ENCODE measurements at regions not wholly inside any gene's neighbourhood (a gene's known extent, or its start where the extent isn't known, plus 50 kb on each side); places are given as distances from the start of the nearest gene placed in this dataset.
A peak's percentile ranks its signal among the peaks of the same experiment; 100 is the strongest.

- no peak for DNase-seq (ENCODE audit: low read depth)
- no peaks in the 10 kb centered on the region for H3K9me3 ChIP-seq (ENCODE audit: control insufficient read depth, low read length)
- H3K4me1 ChIP-seq (ENCODE audit: control insufficient read depth, insufficient read depth, low read length): peaks cover 3% of the 10 kb centered on the region
- no peaks in the 10 kb centered on the region for H3K27me3 ChIP-seq (replicated peaks; ENCODE audit: control insufficient read depth, insufficient read depth, low read length)
- H3K36me3 ChIP-seq (ENCODE audit: control insufficient read depth, insufficient read depth, low read length, severe bottlenecking): no peaks in the 10 kb centered on the region
- no peak overlapping the region for H3K4me3 ChIP-seq (ENCODE audit: low read length)
- H3K9ac ChIP-seq (ENCODE audit: low read length): no peak overlapping the region
Observed at GRCh38 chr13:71254384-71254783, 612.6 kb downstream of the DACH1 start.

- Histone ChIP-seq H3K36me3 (ENCODE audit: control insufficient read depth, insufficient read depth, low read length, severe bottlenecking) (no peaks in the 10 kb centered on the region), H3K27me3 (replicated peaks; ENCODE audit: control insufficient read depth, insufficient read depth, low read length) (no peaks in the 10 kb centered on the region), H3K4me1 (ENCODE audit: control insufficient read depth, insufficient read depth, low read length) (peaks cover 3% of the 10 kb centered on the region), H3K9me3 (ENCODE audit: control insufficient read depth, low read length) (no peaks in the 10 kb centered on the region), H3K4me3 (ENCODE audit: low read length) (peak overlapping the region; percentile 39), H3K9ac (ENCODE audit: low read length) (no peak overlapping the region)
- DNase-seq (ENCODE audit: low read depth): peak; percentile 8
Observed at GRCh38 chr13:71252184-71252704, 614.8 kb downstream of the DACH1 start.

- H3K9ac ChIP-seq (ENCODE audit: low read length): no peak overlapping the region
- no peak overlapping the region for H3K4me3 ChIP-seq (ENCODE audit: low read length)
- peaks cover 3% of the 10 kb centered on the region for H3K4me1 ChIP-seq (ENCODE audit: control insufficient read depth, insufficient read depth, low read length)
- no peak for DNase-seq (ENCODE audit: low read depth)
- no peaks in the 10 kb centered on the region for H3K36me3 ChIP-seq (ENCODE audit: control insufficient read depth, insufficient read depth, low read length, severe bottlenecking)
- H3K27me3 ChIP-seq (replicated peaks; ENCODE audit: control insufficient read depth, insufficient read depth, low read length): no peaks in the 10 kb centered on the region
- H3K9me3 ChIP-seq (ENCODE audit: control insufficient read depth, low read length): no peaks in the 10 kb centered on the region
Observed at GRCh38 chr13:71251292-71251951, 615.6 kb downstream of the DACH1 start.

GRCh38 chr13:71249011-71249410 lies 618.0 kb downstream of the DACH1 start:
- no peak overlapping the region for H3K4me3 ChIP-seq (ENCODE audit: low read length)
- no peaks in the 10 kb centered on the region for H3K27me3 ChIP-seq (replicated peaks; ENCODE audit: control insufficient read depth, insufficient read depth, low read length)
- no peak for DNase-seq (ENCODE audit: low read depth)

GRCh38 chr13:71244161-71244560 lies 622.8 kb downstream of the DACH1 start:
- Histone ChIP-seq H3K9ac (ENCODE audit: low read length) (no peak overlapping the region), H3K36me3 (ENCODE audit: control insufficient read depth, insufficient read depth, low read length, severe bottlenecking) (no peaks in the 10 kb centered on the region), H3K4me1 (ENCODE audit: control insufficient read depth, insufficient read depth, low read length) (peaks cover 9% of the 10 kb centered on the region), H3K9me3 (ENCODE audit: control insufficient read depth, low read length) (no peaks in the 10 kb centered on the region), H3K27me3 (replicated peaks; ENCODE audit: control insufficient read depth, insufficient read depth, low read length) (no peaks in the 10 kb centered on the region), H3K4me3 (ENCODE audit: low read length) (no peak overlapping the region)
- no peak for DNase-seq (ENCODE audit: low read depth)

More at GRCh38 chr13:71249011-71249410, 618.0 kb downstream of the DACH1 start:
- Histone ChIP-seq H3K4me1 (ENCODE audit: control insufficient read depth, insufficient read depth, low read length) (peaks cover 3% of the 10 kb centered on the region), H3K36me3 (ENCODE audit: control insufficient read depth, insufficient read depth, low read length, severe bottlenecking) (no peaks in the 10 kb centered on the region), H3K9ac (ENCODE audit: low read length) (no peak overlapping the region), H3K9me3 (ENCODE audit: control insufficient read depth, low read length) (no peaks in the 10 kb centered on the region)

GRCh38 chr13:71242201-71242600 lies 624.8 kb downstream of the DACH1 start:
- H3K27me3 ChIP-seq (replicated peaks; ENCODE audit: control insufficient read depth, insufficient read depth, low read length): no peaks in the 10 kb centered on the region
- H3K4me1 ChIP-seq (ENCODE audit: control insufficient read depth, insufficient read depth, low read length): peaks cover 9% of the 10 kb centered on the region
- no peak overlapping the region for H3K9ac ChIP-seq (ENCODE audit: low read length)
- H3K36me3 ChIP-seq (ENCODE audit: control insufficient read depth, insufficient read depth, low read length, severe bottlenecking): no peaks in the 10 kb centered on the region
- H3K9me3 ChIP-seq (ENCODE audit: control insufficient read depth, low read length): no peaks in the 10 kb centered on the region
- H3K4me3 ChIP-seq (ENCODE audit: low read length): no peak overlapping the region
- no peak for DNase-seq (ENCODE audit: low read depth)

GRCh38 chr13:71240911-71241310 lies 626.1 kb downstream of the DACH1 start:
- no peak overlapping the region for H3K4me3 ChIP-seq (ENCODE audit: low read length)
- DNase-seq (ENCODE audit: low read depth): peak; percentile 1
- H3K9ac ChIP-seq (ENCODE audit: low read length): no peak overlapping the region
- peaks cover 9% of the 10 kb centered on the region for H3K4me1 ChIP-seq (ENCODE audit: control insufficient read depth, insufficient read depth, low read length)
- no peaks in the 10 kb centered on the region for H3K36me3 ChIP-seq (ENCODE audit: control insufficient read depth, insufficient read depth, low read length, severe bottlenecking)
- H3K9me3 ChIP-seq (ENCODE audit: control insufficient read depth, low read length): no peaks in the 10 kb centered on the region
- H3K27me3 ChIP-seq (replicated peaks; ENCODE audit: control insufficient read depth, insufficient read depth, low read length): no peaks in the 10 kb centered on the region

- no peak overlapping the region for H3K9ac ChIP-seq (ENCODE audit: low read length)
- no peak for DNase-seq (ENCODE audit: low read depth)
- H3K4me3 ChIP-seq (ENCODE audit: low read length): no peak overlapping the region
- no peaks in the 10 kb centered on the region for H3K27me3 ChIP-seq (replicated peaks; ENCODE audit: control insufficient read depth, insufficient read depth, low read length)
- H3K36me3 ChIP-seq (ENCODE audit: control insufficient read depth, insufficient read depth, low read length, severe bottlenecking): no peaks in the 10 kb centered on the region
- peaks cover 6% of the 10 kb centered on the region for H3K4me1 ChIP-seq (ENCODE audit: control insufficient read depth, insufficient read depth, low read length)
- no peaks in the 10 kb centered on the region for H3K9me3 ChIP-seq (ENCODE audit: control insufficient read depth, low read length)
Observed at GRCh38 chr13:71237332-71237731, 629.7 kb downstream of the DACH1 start.

GRCh38 chr13:71219698-71220415 lies 647.1 kb downstream of the DACH1 start:
- Histone ChIP-seq H3K9me3 (ENCODE audit: control insufficient read depth, low read length) (no peaks in the 10 kb centered on the region), H3K4me3 (ENCODE audit: low read length) (no peak overlapping the region), H3K36me3 (ENCODE audit: control insufficient read depth, insufficient read depth, low read length, severe bottlenecking) (no peaks in the 10 kb centered on the region), H3K27me3 (replicated peaks; ENCODE audit: control insufficient read depth, insufficient read depth, low read length) (no peaks in the 10 kb centered on the region), H3K4me1 (ENCODE audit: control insufficient read depth, insufficient read depth, low read length) (no peaks in the 10 kb centered on the region), H3K9ac (ENCODE audit: low read length) (no peak overlapping the region)
- DNase-seq (ENCODE audit: low read depth): no peak

- Histone ChIP-seq H3K36me3 (ENCODE audit: control insufficient read depth, insufficient read depth, low read length, severe bottlenecking) (no peaks in the 10 kb centered on the region), H3K9me3 (ENCODE audit: control insufficient read depth, low read length) (no peaks in the 10 kb centered on the region), H3K27me3 (replicated peaks; ENCODE audit: control insufficient read depth, insufficient read depth, low read length) (no peaks in the 10 kb centered on the region), H3K4me3 (ENCODE audit: low read length) (no peak overlapping the region), H3K4me1 (ENCODE audit: control insufficient read depth, insufficient read depth, low read length) (no peaks in the 10 kb centered on the region), H3K9ac (ENCODE audit: low read length) (no peak overlapping the region)
- DNase-seq (ENCODE audit: low read depth): no peak
Observed at GRCh38 chr13:71218960-71219359, 648.0 kb downstream of the DACH1 start.

- no peaks in the 10 kb centered on the region for H3K27me3 ChIP-seq (replicated peaks; ENCODE audit: control insufficient read depth, insufficient read depth, low read length)
- no peaks in the 10 kb centered on the region for H3K4me1 ChIP-seq (ENCODE audit: control insufficient read depth, insufficient read depth, low read length)
- H3K9ac ChIP-seq (ENCODE audit: low read length): no peak overlapping the region
- H3K9me3 ChIP-seq (ENCODE audit: control insufficient read depth, low read length): no peaks in the 10 kb centered on the region
- H3K4me3 ChIP-seq (ENCODE audit: low read length): no peak overlapping the region
- H3K36me3 ChIP-seq (ENCODE audit: control insufficient read depth, insufficient read depth, low read length, severe bottlenecking): no peaks in the 10 kb centered on the region
- DNase-seq (ENCODE audit: low read depth): no peak
Observed at GRCh38 chr13:71217827-71218226, 649.2 kb downstream of the DACH1 start.

Data from adipocyte (in vitro differentiated cells).